ENCODE measurements at regions not wholly inside any gene's neighbourhood (a gene's known extent, or its start where the extent isn't known, plus 50 kb on each side); places are given as distances from the start of the nearest gene placed in this dataset.

DNA sequence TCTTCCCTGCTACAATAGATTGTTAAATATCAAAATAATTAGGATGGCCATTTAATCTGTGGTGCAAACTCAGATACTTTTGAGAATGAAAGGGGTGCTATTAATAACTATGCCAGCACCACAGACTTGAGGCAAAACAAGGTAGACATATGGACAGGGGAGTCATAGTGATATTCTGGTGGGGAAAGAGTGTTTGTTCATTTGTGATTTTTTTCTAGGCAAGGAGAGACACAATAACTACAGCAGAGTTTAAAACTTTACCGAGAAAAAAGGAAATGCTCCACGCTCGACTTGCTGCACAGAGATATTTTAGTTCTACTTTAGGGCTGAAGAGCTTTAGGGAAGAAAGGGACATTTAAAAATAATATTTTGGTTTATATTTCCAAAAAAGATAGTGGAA is 611.2 kb upstream of the GRM7 start:
- Mint-ChIP-seq H3K36me3 (peaks cover 4% of the 10 kb centered on the region), H3K27ac (no peak overlapping the region), H3K4me1 (ENCODE audit: low read depth in 2 of 2) (no peaks in the 10 kb centered on the region), H3K9me3 (peaks cover 14% of the 10 kb centered on the region), H3K27me3 (no peaks in the 10 kb centered on the region), H3K4me3 (no peak overlapping the region)
- DNase-seq (ENCODE audit: low spot score): no peak
- ATAC-seq: no peak

DNA sequence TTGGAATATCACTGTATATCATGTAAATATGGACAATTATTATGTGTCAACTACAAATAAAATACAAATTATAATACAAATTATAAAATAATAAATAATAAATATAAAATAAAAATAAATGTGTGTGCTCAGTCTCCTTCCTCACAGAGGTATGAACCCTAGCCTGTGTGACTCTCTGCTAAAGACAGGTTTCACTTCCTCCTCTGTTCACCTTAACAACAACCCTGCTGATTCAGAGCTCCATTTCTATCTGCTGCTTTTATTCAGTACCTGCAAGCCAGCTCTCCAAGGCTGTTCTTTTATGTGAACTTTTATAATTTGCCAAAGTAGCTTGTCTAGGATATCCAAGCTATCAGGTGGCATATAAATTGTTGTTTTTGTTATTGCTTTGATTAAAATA is 610.7 kb upstream of the GRM7 start:
- Mint-ChIP-seq H3K9me3 (peaks cover 16% of the 10 kb centered on the region), H3K36me3 (peaks cover 4% of the 10 kb centered on the region), H3K27me3 (no peaks in the 10 kb centered on the region), H3K27ac (no peak overlapping the region), H3K4me3 (no peak overlapping the region), H3K4me1 (ENCODE audit: low read depth in 2 of 2) (no peaks in the 10 kb centered on the region)
- ATAC-seq: no peak
- DNase-seq (ENCODE audit: low spot score): no peak

DNA sequence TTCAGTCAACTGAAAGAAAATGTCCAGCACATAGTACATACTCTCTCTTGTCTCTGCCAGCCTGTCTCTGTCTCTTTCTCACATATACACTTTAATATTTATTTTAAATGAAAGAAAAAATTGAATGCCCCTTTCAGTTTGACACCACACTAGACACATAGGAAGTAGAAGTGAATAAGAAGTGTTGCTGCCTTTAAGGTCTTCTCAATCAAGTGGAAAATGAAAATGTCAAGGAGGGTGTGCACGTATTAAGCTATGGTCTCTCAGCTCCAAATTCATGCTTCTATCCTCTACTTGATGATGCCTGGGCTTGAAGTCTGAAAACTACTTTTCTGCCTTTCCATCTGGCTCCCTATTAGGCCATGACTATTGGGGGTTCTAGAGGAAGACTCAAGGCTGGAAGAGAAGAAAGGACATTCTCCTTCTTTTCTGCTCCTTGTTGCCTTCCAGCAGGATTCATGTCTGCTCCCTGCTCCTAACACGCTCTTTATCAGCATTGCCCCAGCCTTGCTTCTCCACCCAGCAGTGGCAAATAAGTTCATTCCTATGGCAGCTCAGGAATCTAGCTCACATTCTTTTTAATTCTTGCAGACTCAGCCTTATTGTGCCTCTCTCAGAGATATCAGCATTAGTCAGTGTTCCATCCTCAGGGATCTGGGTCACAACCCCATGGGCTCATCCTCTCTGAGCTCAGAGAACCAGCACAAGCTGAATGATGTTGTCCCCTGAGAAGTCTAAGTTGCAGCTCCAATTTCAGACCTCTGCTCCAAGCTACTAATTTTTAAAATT is 609.1 kb upstream of the GRM7 start:
- Mint-ChIP-seq H3K36me3 (peaks cover 4% of the 10 kb centered on the region), H3K4me3 (no peak overlapping the region), H3K27ac (no peak overlapping the region), H3K4me1 (ENCODE audit: low read depth in 2 of 2) (no peaks in the 10 kb centered on the region), H3K27me3 (no peaks in the 10 kb centered on the region), H3K9me3 (peaks cover 15% of the 10 kb centered on the region)
- DNase-seq (ENCODE audit: low spot score) (no peak), ATAC-seq (no peak)

DNA sequence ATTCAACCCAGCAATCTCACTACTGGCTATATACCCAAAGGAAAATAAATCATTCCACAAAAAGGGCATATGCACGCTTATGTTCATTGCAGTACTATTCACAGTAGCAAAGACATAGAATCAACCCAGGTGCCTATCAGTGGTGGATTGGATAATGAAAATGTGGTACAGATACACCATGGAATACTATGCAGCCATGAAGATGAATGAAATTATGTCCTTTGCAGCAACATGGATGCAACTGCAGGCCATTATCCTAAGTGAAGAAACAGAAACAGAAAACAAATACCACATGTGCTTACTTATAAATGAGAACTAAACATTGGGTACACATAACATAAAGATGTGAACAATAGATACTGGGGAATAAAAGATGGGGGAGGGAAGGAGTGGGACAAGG is 606.4 kb upstream of the GRM7 start:
- Mint-ChIP-seq H3K27me3 (no peaks in the 10 kb centered on the region), H3K9me3 (peaks cover 15% of the 10 kb centered on the region), H3K4me1 (ENCODE audit: low read depth in 2 of 2) (no peaks in the 10 kb centered on the region), H3K36me3 (peaks cover 4% of the 10 kb centered on the region), H3K27ac (no peak overlapping the region), H3K4me3 (no peak overlapping the region)
- DNase-seq (ENCODE audit: low spot score): no peak
- no peak for ATAC-seq

DNA sequence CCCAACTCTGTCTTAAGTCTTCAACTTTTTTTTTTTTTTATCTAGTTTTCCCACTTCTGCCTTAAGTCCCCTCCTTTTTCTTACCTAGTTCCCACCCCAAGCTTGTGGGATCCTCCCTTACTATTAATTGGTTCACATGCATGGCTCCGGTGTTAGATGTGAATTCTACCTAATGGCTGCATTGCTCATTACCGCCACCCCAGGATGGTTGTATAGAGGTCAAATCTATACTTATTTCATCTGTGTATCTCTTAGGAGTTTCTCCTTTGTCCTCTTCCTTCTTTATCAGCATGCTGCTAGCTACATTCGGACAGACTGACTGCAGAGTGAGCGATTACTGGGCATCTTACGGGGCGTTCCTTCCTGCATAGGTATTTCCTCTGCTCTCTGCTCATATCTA is 605.7 kb upstream of the GRM7 start:
- no peaks in the 10 kb centered on the region for H3K27me3 Mint-ChIP-seq
- H3K27ac Mint-ChIP-seq: no peak overlapping the region
- H3K4me3 Mint-ChIP-seq: no peak overlapping the region
- no peaks in the 10 kb centered on the region for H3K4me1 Mint-ChIP-seq (ENCODE audit: low read depth in 2 of 2)
- peaks cover 15% of the 10 kb centered on the region for H3K9me3 Mint-ChIP-seq
- H3K36me3 Mint-ChIP-seq: peaks cover 4% of the 10 kb centered on the region
- ATAC-seq (no peak), DNase-seq (ENCODE audit: low spot score) (no peak)

DNA sequence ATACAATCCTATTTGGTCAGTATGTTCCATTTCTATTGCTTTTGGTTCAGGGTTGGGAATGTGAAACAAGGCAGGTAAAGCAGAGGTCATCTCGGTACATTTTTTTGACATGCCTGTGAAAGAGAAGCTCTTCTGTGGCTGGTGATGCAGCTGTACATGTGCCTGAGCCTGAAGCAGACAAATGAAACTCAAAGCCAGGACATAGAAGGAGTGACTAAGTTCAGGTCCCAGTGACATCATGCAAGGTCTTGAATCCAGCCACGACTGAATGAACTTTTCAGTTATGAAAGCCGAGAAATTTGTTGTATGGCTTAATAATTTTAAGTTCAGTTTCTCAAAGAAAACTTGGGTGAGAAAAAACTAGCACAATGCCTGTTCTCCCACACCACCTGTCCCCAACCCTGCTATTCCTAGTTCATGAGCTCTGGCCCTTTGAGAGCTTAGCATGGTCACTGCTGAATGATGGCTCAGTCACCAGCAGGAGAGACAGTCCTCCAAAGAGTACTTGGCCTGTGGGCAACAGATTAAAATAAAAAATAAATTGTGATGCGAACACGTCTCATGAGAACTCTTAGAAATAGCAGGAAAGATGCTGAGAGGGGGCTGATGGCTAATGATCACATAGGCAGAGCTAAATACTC is 600.2 kb upstream of the GRM7 start:
- no peak for DNase-seq (ENCODE audit: low spot score)
- no peak overlapping the region for H3K4me3 Mint-ChIP-seq
- H3K27me3 Mint-ChIP-seq: no peaks in the 10 kb centered on the region
- no peak for ATAC-seq
- no peaks in the 10 kb centered on the region for H3K4me1 Mint-ChIP-seq (ENCODE audit: low read depth in 2 of 2)
- no peaks in the 10 kb centered on the region for H3K36me3 Mint-ChIP-seq
- no peak overlapping the region for H3K27ac Mint-ChIP-seq
- H3K9me3 Mint-ChIP-seq: no peaks in the 10 kb centered on the region

DNA sequence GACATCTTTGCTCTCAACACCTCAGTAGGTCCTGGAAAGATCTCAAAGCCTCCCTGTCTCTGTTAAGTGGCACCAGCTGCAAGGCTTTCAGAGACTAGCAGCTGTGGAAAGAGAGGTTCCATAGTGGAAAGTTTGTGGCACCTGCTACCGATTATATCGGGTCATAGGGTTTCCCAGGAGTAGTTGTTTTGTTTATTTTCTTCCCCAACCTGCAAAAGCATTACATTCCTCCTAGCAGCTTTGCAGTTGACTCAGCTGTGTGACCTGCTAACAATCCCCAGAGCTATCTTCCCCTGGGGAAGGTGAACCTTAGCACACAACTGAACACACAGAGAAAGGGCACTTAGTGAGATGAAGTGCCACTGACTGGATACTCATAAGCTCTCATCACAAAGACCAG is 598.9 kb upstream of the GRM7 start:
- no peaks in the 10 kb centered on the region for H3K9me3 Mint-ChIP-seq
- no peaks in the 10 kb centered on the region for H3K36me3 Mint-ChIP-seq
- DNase-seq (ENCODE audit: low spot score) (no peak), ATAC-seq (no peak)
- H3K4me3 Mint-ChIP-seq: no peak overlapping the region
- no peaks in the 10 kb centered on the region for H3K4me1 Mint-ChIP-seq (ENCODE audit: low read depth in 2 of 2)
- H3K27ac Mint-ChIP-seq: no peak overlapping the region
- H3K27me3 Mint-ChIP-seq: no peaks in the 10 kb centered on the region

DNA sequence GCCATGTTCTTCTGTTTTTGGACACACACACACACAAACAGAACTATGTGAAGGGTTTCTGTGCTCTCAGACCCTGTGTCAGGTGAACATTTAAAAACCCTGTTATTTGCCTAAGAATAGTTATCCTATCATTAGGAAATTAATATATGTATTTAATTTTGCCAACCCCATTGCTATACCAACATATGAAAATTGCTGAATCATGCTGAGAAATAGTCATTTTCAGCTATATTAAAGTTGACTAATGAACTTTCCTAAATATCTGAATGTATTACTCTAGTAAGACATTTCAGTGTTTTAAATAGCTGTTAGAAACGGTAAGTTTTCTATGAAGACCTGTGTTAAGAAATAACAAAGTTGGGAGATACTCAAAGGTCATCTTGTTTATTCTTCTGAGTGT is 596.9 kb upstream of the GRM7 start:
- Mint-ChIP-seq H3K27ac (no peak overlapping the region), H3K4me3 (no peak overlapping the region), H3K27me3 (no peaks in the 10 kb centered on the region), H3K9me3 (no peaks in the 10 kb centered on the region), H3K36me3 (no peaks in the 10 kb centered on the region), H3K4me1 (ENCODE audit: low read depth in 2 of 2) (no peaks in the 10 kb centered on the region)
- DNase-seq (ENCODE audit: low spot score) (no peak), ATAC-seq (no peak)

DNA sequence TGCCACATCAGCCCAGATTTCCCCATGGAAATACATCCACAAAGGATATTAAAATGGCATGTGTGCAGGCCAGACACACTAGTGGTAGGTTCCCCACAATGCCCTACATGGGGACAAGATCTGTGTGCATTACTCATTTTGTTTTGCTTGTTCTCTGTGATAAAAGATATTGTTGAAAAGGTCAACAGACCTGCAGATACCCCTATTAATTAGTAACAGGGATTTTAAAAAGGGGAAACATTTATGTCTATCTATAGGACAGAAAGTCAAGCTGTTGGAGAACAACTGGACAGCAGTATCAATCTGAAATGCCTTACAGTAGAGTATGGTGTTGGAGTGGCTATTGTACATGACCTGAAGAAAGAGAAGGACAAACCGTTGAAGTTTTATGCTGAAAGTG is 596.0 kb upstream of the GRM7 start:
- Mint-ChIP-seq H3K9me3 (peaks cover 4% of the 10 kb centered on the region), H3K4me1 (ENCODE audit: low read depth in 2 of 2) (no peaks in the 10 kb centered on the region), H3K27ac (no peak overlapping the region), H3K4me3 (no peak overlapping the region), H3K27me3 (no peaks in the 10 kb centered on the region), H3K36me3 (peaks cover 3% of the 10 kb centered on the region)
- DNase-seq (ENCODE audit: low spot score) (no peak), ATAC-seq (no peak)

DNA sequence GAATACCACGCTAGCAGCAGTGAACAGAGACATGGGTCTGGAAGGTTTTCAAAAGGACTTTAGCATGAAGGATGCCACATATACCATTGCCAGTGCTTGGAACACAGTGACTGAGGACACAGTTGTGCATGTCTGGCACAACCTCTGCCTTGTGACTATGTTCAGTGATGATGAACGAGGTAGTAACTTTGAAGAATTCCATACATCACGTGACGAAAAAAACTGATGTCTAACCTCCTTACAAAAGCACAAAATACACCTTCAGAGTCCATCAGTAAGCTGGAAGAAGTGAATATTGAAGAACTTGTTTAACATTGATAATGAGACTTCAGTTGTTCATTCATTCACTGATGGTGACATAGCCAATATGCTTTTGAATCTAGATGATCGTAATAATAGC is 594.8 kb upstream of the GRM7 start:
- peaks cover 5% of the 10 kb centered on the region for H3K36me3 Mint-ChIP-seq
- H3K27ac Mint-ChIP-seq: no peak overlapping the region
- H3K4me3 Mint-ChIP-seq: no peak overlapping the region
- H3K4me1 Mint-ChIP-seq (ENCODE audit: low read depth in 2 of 2): no peaks in the 10 kb centered on the region
- DNase-seq (ENCODE audit: low spot score): no peak
- no peaks in the 10 kb centered on the region for H3K27me3 Mint-ChIP-seq
- no peak for ATAC-seq
- peaks cover 8% of the 10 kb centered on the region for H3K9me3 Mint-ChIP-seq

DNA sequence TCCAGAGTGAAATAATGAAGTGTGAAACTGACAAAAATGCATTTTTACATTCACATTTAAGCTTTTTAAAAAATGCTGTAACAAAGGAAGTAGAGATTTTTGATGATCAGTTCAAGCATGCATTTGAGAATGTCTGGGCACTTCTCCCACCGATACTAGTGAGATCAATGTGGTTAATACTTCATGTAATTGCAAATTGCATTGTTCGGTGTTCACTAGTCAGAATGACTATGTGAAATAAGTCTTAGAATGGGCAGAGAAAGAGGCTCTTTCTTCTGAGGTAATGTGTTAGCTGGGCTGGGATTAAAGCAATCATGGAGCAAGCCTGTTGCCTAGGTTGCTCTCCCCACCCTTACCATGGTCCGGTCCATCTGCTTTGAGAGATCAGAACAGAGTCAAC is 587.0 kb upstream of the GRM7 start:
- DNase-seq (ENCODE audit: low spot score) (no peak), ATAC-seq (no peak)
- no peaks in the 10 kb centered on the region for H3K27me3 Mint-ChIP-seq
- no peak overlapping the region for H3K27ac Mint-ChIP-seq
- no peaks in the 10 kb centered on the region for H3K4me1 Mint-ChIP-seq (ENCODE audit: low read depth in 2 of 2)
- H3K36me3 Mint-ChIP-seq: peaks cover 5% of the 10 kb centered on the region
- peaks cover 22% of the 10 kb centered on the region for H3K9me3 Mint-ChIP-seq
- H3K4me3 Mint-ChIP-seq: no peak overlapping the region

DNA sequence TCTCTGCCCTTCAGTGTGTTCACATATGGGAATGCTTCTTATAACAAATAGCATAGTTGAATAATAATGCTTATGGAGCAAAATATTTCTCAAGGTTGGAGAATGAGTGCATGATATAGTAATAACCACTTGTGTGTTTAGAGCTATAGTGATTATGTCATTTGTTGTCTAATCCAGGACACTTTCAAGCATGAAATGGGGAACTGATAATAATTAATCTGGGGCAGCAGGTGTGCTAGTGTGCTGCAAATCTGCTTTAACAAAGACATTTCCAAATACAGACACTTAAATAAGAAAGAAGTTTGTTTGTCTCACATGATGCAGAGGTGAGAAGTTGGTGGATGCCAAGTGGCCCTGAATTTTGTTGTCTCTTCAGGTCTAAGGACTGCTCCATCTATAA is 579.3 kb upstream of the GRM7 start:
- DNase-seq (ENCODE audit: low spot score) (no peak), ATAC-seq (no peak)
- Mint-ChIP-seq H3K9me3 (peaks cover 24% of the 10 kb centered on the region), H3K36me3 (no peaks in the 10 kb centered on the region), H3K4me1 (ENCODE audit: low read depth in 2 of 2) (no peaks in the 10 kb centered on the region), H3K27ac (no peak overlapping the region), H3K4me3 (no peak overlapping the region), H3K27me3 (no peaks in the 10 kb centered on the region)

DNA sequence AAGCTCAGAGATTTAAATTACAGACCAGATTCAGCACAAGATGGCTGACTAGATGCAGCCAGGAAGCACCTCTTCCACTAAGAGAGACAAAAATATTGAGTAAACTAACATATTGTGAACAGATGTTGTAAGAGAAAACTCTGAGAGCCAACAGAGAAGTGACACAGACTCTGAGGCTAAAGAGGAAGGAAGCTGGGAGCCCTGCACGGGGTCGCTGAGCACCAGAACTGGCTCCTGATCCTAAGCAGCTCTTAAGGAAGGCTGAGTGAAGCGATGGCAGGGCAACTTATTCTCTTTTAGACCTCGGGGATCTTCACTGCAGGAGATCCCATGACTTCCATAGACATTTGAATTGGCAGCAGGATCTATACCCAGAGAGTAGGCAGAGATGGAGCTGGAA is 578.0 kb upstream of the GRM7 start:
- no peak for DNase-seq (ENCODE audit: low spot score)
- Mint-ChIP-seq H3K27me3 (no peaks in the 10 kb centered on the region), H3K27ac (no peak overlapping the region), H3K9me3 (peaks cover 25% of the 10 kb centered on the region), H3K4me3 (no peak overlapping the region), H3K4me1 (ENCODE audit: low read depth in 2 of 2) (no peaks in the 10 kb centered on the region), H3K36me3 (no peaks in the 10 kb centered on the region)
- ATAC-seq: no peak

DNA sequence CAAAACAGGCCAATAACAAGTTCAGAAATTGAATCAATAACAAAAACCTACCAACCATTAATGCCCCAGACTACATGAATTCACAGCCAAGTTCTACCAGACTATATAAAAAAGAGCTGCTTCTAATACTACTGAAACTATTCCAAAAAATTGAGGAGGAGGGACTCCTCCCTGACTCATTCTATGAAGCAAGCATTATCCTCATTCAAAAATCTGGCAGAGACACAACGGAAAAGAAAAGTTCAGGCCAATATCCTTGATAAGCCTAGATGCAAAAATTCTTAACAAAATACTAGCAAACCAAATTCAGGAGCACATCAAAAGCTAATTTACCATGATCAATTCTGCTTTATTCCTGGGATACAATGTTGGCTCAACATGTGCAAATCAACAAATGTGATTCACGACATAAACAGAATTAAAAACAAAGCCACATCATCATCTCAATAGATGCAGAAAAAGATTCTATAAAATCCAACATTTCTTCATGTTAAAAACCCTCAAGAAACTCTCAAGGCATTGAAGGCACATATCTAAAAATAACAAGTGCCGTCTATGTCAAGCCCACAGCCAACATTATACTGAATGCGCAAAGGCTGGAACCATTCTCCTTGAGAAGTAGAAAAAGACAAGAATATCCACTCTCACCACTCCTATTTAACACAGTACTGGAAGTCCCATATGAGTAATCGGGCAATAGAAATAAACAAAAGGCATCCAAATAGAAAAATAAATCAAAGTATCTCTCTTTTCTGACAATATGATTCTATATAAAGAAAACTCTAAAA is 573.6 kb upstream of the GRM7 start:
- H3K27me3 Mint-ChIP-seq: no peaks in the 10 kb centered on the region
- no peaks in the 10 kb centered on the region for H3K36me3 Mint-ChIP-seq
- DNase-seq (ENCODE audit: low spot score) (no peak), ATAC-seq (no peak)
- no peak overlapping the region for H3K4me3 Mint-ChIP-seq
- no peak overlapping the region for H3K27ac Mint-ChIP-seq
- H3K4me1 Mint-ChIP-seq (ENCODE audit: low read depth in 2 of 2): no peaks in the 10 kb centered on the region
- peaks cover 24% of the 10 kb centered on the region for H3K9me3 Mint-ChIP-seq

Measured in natural killer cell treated with Interleukin-12 subunit alpha and Interleukin-12 subunit beta and Interleukin-15 and Interleukin-18, amount 100 ng/mL, for 72 hours (primary cell).